Mucosa of descending colon (tissue), 3 donors: ENCODE measurements at regions not wholly inside any gene's neighbourhood (a gene's known extent, or its start where the extent isn't known, plus 50 kb on each side); places are given as distances from the start of the nearest gene placed in this dataset.

Source experiments
- ATAC-seq: fragments of 200-7000 bp; cut with Tn5 transposase; one replicate; pipeline ENCODE4 v1.9.1; 2020; ENCODE audit warnings: mild to moderate bottlenecking, moderate library complexity
- DNase-seq, 3 donors: peaks; one replicate each; pipeline ENCODE4 v3.0.0-alpha.2; 2020
- H3K36me3 ChIP-seq: fragments of 200-600 bp; one replicate; pipeline ENCODE4 v1.8.0; 2021; ENCODE audit warnings: low read depth, mild to moderate bottlenecking
- H3K4me1 ChIP-seq: fragments of 200-600 bp; one replicate; pipeline ENCODE4 v1.8.0; 2021; ENCODE audit warnings: low read depth, mild to moderate bottlenecking
- H3K4me3 ChIP-seq: fragments of 200-600 bp; one replicate; pipeline ENCODE4 v1.8.0; 2021; ENCODE audit warnings: mild to moderate bottlenecking
- H3K9me3 ChIP-seq: fragments of 200-600 bp; one replicate; pipeline ENCODE4 v1.8.0; 2021; ENCODE audit warnings: mild to moderate bottlenecking
- CTCF ChIP-seq: fragments of 200-600 bp; IDR thresholded peaks from one replicate; pipeline ENCODE4 v1.8.0; 2022; ENCODE audit warnings: antibody characterized with exemption, mild to moderate bottlenecking
- intact Hi-C, 2 donors: fragments of 100-400 bp; cut with DNase I in 1 of 2; cut with micrococcal nuclease in 1 of 2; formaldehyde crosslinking; loops; one replicate each; pipeline versions ENCODE4 v1.11.0 to v1.11.1; 2022; cut with DNase I, micrococcal nuclease
- donor health status: DM: no; HTN: no; CAD: no; lungs with moderate emphysema.
- donor health status: DM: no; HTN: no; CAD: no.
- donor health status: DM: no; HTN: yes; CAD: no.

GRCh38 chr10:4517746-4518145, 308.3 kb upstream of the AKR1E2 start:
- no peaks in the 10 kb centered on the region for H3K36me3 ChIP-seq
- DNase-seq, result no peak
- H3K4me3 ChIP-seq, result no peak overlapping the region
- no peak for TF ChIP-seq CTCF
- ATAC-seq, result no peak
- no peaks in the 10 kb centered on the region for H3K9me3 ChIP-seq
- H3K4me1 ChIP-seq, result no peaks in the 10 kb centered on the region
- intact Hi-C loops, result loop anchor here in 1 of 2 donors (10.0 kb wide), 1 partner anchor 127 kb away; no protein-coding TSS in a partner anchor

- H3K4me3 ChIP-seq, result no peak overlapping the region
- intact Hi-C loops, result loop anchor here in 1 of 2 donors (10.0 kb wide), 1 partner anchor 129 kb away; no protein-coding TSS in a partner anchor
- ATAC-seq (no peak), DNase-seq (no peak)
- TF ChIP-seq CTCF, result no peak
- H3K9me3 ChIP-seq, result no peaks in the 10 kb centered on the region
- H3K4me1 ChIP-seq, result no peaks in the 10 kb centered on the region
- no peaks in the 10 kb centered on the region for H3K36me3 ChIP-seq
Observed at GRCh38 chr10:4515721-4516120, 310.3 kb upstream of the AKR1E2 start.

- no peaks in the 10 kb centered on the region for H3K4me1 ChIP-seq
- ATAC-seq (peak; percentile 36), DNase-seq (peak in 2 of 3 donors; percentile 32 to 46)
- intact Hi-C loops, result loop anchor here in 1 of 2 donors (10.0 kb wide), 1 partner anchor 130 kb away; no protein-coding TSS in a partner anchor
- no peaks in the 10 kb centered on the region for H3K36me3 ChIP-seq
- no peak for TF ChIP-seq CTCF
- H3K9me3 ChIP-seq, result no peaks in the 10 kb centered on the region
- no peak overlapping the region for H3K4me3 ChIP-seq
Observed at GRCh38 chr10:4514445-4515108, 311.4 kb upstream of the AKR1E2 start.

- peak in 1 of 3 donors; percentile 69 for DNase-seq
- Histone ChIP-seq H3K4me1 (no peaks in the 10 kb centered on the region), H3K4me3 (no peak overlapping the region), H3K36me3 (no peaks in the 10 kb centered on the region), H3K9me3 (no peaks in the 10 kb centered on the region)
- peak; percentile 60 for ATAC-seq
- intact Hi-C loops, result loop anchor here in 1 of 2 donors (10.0 kb wide), 1 partner anchor 132 kb away; no protein-coding TSS in a partner anchor
- TF ChIP-seq CTCF, result peak; percentile 12
Observed at GRCh38 chr10:4512671-4513240, 313.3 kb upstream of the AKR1E2 start.

GRCh38 chr10:4512196-4512595, 313.8 kb upstream of the AKR1E2 start:
- Histone ChIP-seq H3K4me1 (no peaks in the 10 kb centered on the region), H3K9me3 (no peaks in the 10 kb centered on the region), H3K36me3 (no peaks in the 10 kb centered on the region), H3K4me3 (no peak overlapping the region)
- no peak for TF ChIP-seq CTCF
- ATAC-seq (no peak), DNase-seq (no peak)
- intact Hi-C loops, result loop anchor here in 1 of 2 donors (10.0 kb wide), 1 partner anchor 133 kb away; no protein-coding TSS in a partner anchor
